Rectal smooth muscle tissue (tissue), 1 donor: ENCODE measurements at regions not wholly inside any gene's neighbourhood (a gene's known extent, or its start where the extent isn't known, plus 50 kb on each side); places are given as distances from the start of the nearest gene placed in this dataset.
"Not testable (repeated sequence)": the region's sequence is repeated elsewhere in the genome, so short reads cannot be mapped to it uniquely, and the experiment has no call there.

Source experiments
- H3K27ac ChIP-seq: one replicate; pipeline ENCODE4 v1.7.0; 2013; ENCODE audit warnings: low read depth, low read length, inconsistent platforms
- H3K27me3 ChIP-seq: one replicate; pipeline ENCODE4 v1.7.0; 2013; ENCODE audit warnings: low read length; ENCODE audit not compliant: control insufficient read depth, insufficient read depth
- H3K36me3 ChIP-seq: one replicate; pipeline ENCODE4 v1.7.0; 2013; ENCODE audit warnings: low read length; ENCODE audit not compliant: control insufficient read depth, insufficient read depth
- H3K4me1 ChIP-seq: one replicate; pipeline ENCODE4 v1.7.0; 2013; ENCODE audit warnings: low read length; ENCODE audit not compliant: control insufficient read depth, insufficient read depth
- H3K4me3 ChIP-seq: one replicate; pipeline ENCODE4 v1.7.0; 2013; ENCODE audit warnings: low read length
- H3K9ac ChIP-seq: one replicate; pipeline ENCODE4 v1.7.0; 2013; ENCODE audit warnings: low read length

DNA sequence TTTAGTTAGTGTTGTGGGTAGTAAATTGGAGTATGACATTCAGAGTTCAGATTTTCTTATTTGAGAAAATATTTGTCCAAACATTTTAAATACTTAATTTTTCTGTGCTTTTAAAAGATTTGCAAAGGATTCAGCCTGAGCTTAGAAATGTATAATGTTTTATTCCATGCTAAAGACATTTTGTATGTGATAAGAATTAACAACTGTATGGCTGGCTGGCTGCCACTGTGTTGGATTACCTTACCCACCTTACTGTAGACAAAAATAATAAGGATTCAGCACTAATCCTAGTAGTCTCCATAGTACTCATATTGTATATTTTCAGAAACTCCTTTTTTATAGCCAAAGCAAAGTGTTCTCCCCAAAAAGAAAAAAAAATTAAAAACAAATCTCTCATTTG lies 74.8 kb downstream of the TANC2 start:
- Histone ChIP-seq H3K4me1 (no peaks in the 10 kb centered on the region), H3K9ac (no peak overlapping the region), H3K4me3 (no peak overlapping the region), H3K27me3 (no peaks in the 10 kb centered on the region), H3K27ac (no peak overlapping the region), H3K36me3 (no peaks in the 10 kb centered on the region)

DNA sequence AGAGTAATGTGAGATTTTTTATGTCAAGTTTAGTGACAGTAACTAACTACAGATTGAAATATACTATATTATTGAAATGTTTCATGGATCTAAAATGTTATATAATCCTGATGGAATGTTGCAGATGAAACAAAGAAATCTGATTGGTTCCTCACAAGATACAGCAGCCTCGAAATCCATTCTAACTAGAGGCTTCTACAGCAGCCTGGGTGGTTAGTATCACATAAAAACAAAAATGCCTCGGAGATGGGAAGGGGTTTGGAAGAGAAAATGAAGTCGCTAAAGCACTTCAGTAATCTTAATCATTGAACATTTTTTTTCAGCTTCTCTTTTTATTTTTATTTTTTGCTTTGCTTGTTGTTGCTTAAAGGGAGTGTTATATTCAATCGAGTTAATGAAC lies 75.2 kb downstream of the TANC2 start:
- Histone ChIP-seq H3K4me3 (no peak overlapping the region), H3K27ac (no peak overlapping the region), H3K27me3 (no peaks in the 10 kb centered on the region), H3K9ac (no peak overlapping the region), H3K4me1 (no peaks in the 10 kb centered on the region), H3K36me3 (no peaks in the 10 kb centered on the region)

DNA sequence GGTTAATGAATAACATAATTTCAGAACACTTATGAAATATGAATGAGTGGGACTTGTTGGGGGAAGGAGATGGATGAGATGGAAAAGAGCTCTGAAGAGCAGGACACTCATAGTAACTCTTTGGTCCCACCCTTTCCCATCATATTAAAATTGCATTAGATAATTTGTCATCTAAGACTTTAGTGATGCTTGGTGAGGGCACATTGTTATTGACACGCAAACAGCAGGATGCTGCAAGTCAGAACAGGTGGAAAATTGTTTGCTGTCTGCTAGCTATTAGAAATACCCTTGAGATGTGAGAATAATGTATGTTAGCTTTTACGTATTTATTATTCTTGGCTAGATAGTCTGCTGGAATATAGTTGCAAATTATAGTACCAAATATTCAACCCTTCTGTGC lies 75.7 kb downstream of the TANC2 start:
- no peaks in the 10 kb centered on the region for H3K27me3 ChIP-seq
- no peak overlapping the region for H3K4me3 ChIP-seq
- H3K27ac ChIP-seq = no peak overlapping the region
- H3K9ac ChIP-seq = no peak overlapping the region
- H3K36me3 ChIP-seq = no peaks in the 10 kb centered on the region
- no peaks in the 10 kb centered on the region for H3K4me1 ChIP-seq

DNA sequence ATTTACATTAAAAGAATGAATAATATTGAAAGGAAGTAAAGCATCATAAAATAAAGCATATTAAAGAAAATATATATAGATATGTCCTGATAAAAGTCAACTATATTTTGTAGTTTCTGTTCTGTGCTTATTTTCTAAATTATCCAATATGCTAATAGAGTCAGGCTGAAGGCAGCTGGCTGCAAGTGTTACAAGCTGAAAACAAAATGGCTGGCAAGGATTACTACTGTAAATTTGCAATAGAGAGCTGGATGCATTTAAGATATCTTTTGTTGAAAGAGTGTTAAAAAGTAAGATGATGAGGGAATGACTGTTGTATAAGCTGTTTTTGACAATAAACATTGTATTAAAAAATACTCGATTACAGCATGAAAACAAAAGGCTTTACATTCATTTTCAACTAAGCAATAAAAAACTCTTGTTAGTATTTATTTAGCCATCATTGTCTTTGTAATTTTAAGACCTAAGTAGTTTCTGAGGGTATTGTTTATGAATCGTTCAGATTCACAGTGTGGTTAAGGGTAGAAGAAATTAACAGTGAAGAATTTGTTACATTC lies 76.3 kb downstream of the TANC2 start:
- no peak overlapping the region for H3K27ac ChIP-seq
- H3K27me3 ChIP-seq = no peaks in the 10 kb centered on the region
- no peak overlapping the region for H3K9ac ChIP-seq
- H3K4me1 ChIP-seq = no peaks in the 10 kb centered on the region
- no peak overlapping the region for H3K4me3 ChIP-seq
- no peaks in the 10 kb centered on the region for H3K36me3 ChIP-seq

DNA sequence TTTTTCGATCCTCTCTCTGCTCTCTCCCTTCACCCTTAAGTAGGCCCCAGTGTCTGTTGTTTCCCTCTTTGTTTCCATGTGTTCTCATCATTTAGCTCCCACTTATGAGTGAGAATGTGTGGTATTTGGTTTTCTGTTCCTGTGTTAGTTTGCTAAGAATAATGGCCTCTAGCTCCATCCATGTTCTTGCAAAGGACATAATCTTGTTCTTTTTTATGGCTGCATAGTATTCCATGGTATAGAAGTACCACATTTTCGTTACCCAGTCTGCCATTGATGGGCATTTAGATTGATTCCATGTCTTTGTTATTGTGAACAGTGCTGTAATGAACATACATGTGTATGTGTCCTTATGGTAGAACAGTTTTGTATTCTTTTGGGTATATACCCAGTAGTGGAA lies 91.5 kb downstream of the TANC2 start:
- H3K4me1 ChIP-seq, H3K9ac ChIP-seq, H3K27ac ChIP-seq, H3K27me3 ChIP-seq, H3K4me3 ChIP-seq, H3K36me3 ChIP-seq: not testable (repeated sequence)

DNA sequence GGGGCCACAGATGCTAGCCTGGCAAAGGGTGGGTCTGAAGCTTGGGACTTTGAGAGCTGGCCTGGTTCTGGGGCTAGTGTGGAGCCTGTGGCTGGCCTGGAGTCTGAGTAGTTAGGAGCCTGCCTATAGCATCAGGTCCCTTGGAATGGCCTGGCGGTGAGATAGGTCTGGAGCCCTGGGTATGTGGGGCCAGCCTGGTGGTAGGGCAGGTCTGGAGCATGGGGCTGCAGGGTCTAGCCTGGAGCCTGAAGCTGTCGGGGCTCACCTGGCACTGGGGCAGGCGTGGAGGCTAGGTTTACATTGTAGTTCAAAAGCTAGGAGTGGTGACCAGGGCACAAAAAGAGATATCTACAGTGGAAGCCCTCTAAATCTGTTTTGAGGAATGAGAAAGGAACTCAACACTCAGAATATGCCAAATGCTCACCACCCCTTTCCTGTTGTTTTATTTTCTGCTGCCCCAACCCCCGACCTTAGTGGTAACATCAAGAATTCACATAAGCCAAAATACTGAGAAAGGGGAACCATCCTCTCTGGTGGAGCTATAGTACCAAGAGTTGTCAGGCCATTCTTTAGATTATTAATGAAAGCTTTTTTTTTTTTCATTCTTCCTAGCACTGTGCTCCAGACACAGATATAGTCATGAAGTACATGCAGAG lies 100.3 kb downstream of the TANC2 start:
- Histone ChIP-seq H3K4me1 (no peaks in the 10 kb centered on the region), H3K4me3 (no peak overlapping the region), H3K27me3 (no peaks in the 10 kb centered on the region), H3K27ac (no peak overlapping the region), H3K9ac (no peak overlapping the region), H3K36me3 (no peaks in the 10 kb centered on the region)

DNA sequence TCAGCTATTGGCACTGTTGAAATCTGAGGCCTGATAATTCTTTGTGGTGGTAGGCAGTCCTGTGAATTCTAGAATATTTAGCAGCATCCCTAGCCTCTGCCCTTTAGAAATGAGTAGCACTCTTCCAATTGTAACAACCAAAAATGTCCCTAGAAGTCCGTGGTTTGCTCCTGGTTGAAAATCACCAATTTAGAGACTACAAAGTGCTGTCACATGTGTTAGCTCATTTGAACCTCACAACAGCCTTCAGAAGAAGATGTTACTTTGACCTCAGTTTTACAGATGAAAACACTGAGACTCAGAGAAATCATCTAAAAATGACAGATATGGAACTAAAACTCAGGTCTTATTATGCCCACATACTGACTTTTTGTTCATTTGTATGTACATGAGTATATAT lies 103.2 kb downstream of the TANC2 start:
- no peak overlapping the region for H3K9ac ChIP-seq
- no peak overlapping the region for H3K4me3 ChIP-seq
- no peak overlapping the region for H3K27ac ChIP-seq

DNA sequence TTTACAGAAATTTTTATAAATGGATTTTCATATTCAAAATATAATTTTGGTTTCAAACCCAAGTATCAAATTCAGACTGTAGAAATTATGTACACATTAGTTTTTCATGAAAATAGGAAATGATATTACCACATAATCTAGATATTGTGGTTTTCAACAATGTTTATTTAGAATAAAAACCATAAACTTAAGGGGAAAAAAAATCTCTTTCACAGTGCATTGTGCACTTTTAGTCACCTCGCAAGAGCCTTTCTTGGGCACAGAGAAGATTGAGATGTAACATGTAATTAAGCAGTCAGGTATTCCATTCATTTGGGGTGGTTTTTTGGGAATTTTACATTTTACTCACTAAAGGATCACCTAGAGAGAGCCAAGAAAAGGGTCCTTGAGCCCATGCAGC lies 104.0 kb downstream of the TANC2 start:
- H3K4me1 ChIP-seq = no peaks in the 10 kb centered on the region
- H3K27ac ChIP-seq = no peak overlapping the region
- H3K27me3 ChIP-seq = no peaks in the 10 kb centered on the region
- no peak overlapping the region for H3K9ac ChIP-seq
- H3K36me3 ChIP-seq = no peaks in the 10 kb centered on the region
- no peak overlapping the region for H3K4me3 ChIP-seq

More for the DNA sequence above, 103.2 kb downstream of the TANC2 start:
- Histone ChIP-seq H3K36me3 (no peaks in the 10 kb centered on the region), H3K27me3 (no peaks in the 10 kb centered on the region), H3K4me1 (no peaks in the 10 kb centered on the region)

DNA sequence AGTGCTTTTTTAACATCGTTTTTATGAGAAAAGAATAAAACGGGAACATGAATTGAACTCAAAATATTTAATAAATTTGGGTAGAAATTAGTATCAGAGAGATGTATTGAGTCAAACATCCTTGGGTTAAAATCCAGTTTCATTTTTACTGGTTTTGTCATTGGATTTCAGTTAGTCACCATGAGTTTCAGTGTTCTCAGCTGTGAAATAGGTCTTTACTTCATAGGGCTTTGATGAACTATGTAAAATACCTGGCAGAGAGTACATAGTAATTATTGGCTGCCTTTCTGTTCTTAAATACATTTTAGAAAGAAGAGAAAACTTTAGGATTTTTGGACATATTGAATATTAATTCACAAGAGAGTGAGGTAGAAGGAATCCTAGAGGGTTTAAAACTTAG lies 105.8 kb downstream of the TANC2 start:
- Histone ChIP-seq H3K27me3 (no peaks in the 10 kb centered on the region), H3K36me3 (no peaks in the 10 kb centered on the region), H3K4me3 (no peak overlapping the region), H3K27ac (no peak overlapping the region), H3K4me1 (no peaks in the 10 kb centered on the region), H3K9ac (no peak overlapping the region)

DNA sequence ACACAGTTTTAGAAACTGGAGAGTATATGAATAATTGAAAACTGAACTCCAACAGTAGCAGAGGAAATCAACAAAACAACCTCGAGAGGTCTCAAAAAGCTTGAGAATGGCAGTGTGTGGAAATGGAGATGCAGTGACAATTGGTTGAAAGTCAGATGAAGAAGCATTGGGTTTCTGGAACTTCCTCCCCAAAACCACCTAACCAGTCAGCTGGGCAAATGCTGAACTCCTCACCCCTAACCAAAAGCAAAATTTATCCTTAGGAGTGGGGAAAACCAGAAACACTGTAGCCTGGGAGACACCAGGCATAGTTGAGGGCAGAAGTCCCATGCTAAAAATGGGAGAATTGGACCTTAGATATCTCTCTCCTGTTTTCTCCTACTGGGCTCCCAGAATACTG lies 109.9 kb downstream of the TANC2 start:
- Histone ChIP-seq H3K9ac (no peak overlapping the region), H3K27ac (no peak overlapping the region), H3K27me3 (no peaks in the 10 kb centered on the region), H3K36me3 (no peaks in the 10 kb centered on the region), H3K4me3 (no peak overlapping the region), H3K4me1 (no peaks in the 10 kb centered on the region)

DNA sequence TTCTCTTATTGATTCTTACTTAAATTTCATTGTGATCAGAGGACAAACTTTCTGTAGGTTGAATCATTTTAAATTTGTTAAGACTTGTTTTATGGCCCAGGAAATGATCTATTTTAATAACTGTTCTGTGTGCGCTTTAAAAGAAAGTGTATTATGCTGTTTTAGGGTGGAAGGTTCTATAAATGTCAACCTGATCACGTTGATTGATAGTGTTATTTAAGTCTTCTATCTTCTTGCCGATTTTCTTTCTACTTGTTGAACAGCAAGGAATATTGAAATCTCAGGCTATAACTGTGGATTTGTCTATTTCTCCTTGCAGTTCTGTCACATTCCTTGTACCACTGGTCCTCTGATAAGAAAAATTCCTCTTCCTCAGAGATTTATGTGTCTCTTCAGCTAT lies 112.7 kb downstream of the TANC2 start:
- Histone ChIP-seq H3K36me3 (no peaks in the 10 kb centered on the region), H3K4me3 (no peak overlapping the region)

DNA sequence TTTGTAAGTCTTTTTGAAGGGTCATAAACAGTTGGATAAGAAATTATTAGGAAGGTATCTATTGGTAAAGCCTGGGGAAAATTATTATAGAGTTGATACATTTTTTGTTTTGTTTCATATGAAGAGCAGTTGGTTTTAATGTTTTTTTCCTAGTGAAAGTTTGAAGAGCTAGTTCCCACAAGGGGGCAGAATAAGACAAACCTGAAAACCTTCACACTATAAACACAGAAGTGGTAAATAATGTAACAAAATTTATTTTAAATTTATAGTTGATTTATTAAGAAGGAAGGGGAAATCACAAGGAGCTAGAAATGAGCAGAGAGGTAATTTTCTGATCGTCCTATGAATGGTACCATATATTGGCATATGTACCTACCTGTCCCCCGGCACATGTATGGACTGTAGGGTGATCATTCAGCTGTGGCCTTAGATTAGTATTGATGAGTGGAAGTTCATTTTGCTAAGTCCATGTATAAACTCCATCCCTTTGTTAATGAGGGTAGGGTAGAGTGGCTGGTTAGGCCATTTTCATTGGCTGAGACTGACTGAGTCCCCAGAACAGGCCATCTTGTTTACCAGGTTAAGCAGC lies 116.3 kb downstream of the TANC2 start:
- no peaks in the 10 kb centered on the region for H3K36me3 ChIP-seq
- no peaks in the 10 kb centered on the region for H3K27me3 ChIP-seq
- no peaks in the 10 kb centered on the region for H3K4me1 ChIP-seq
- no peak overlapping the region for H3K9ac ChIP-seq
- H3K27ac ChIP-seq = no peak overlapping the region
- H3K4me3 ChIP-seq = no peak overlapping the region

More for the DNA sequence above, 112.7 kb downstream of the TANC2 start:
- no peaks in the 10 kb centered on the region for H3K27me3 ChIP-seq
- H3K9ac ChIP-seq = no peak overlapping the region
- H3K4me1 ChIP-seq = no peaks in the 10 kb centered on the region
- H3K27ac ChIP-seq = no peak overlapping the region

DNA sequence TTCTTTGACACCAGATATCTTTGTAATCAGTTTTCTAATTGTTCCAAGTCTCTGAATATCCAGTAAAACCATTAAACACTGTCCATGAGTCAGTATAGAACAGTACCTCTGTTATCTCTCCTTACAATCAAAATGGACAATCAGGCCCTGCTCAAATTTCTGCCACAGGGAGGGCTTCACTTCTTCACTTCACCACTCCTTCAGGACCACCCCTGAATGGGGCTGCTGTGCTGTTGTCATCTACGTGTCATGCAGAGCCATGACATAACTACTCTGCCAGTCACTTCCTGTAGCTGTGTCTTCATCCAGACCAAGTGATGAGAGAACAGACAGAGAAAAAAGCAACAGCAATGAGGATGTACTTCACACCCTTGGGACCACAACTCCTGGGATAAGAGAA lies 116.9 kb downstream of the TANC2 start:
- Histone ChIP-seq H3K36me3 (no peaks in the 10 kb centered on the region), H3K4me3 (no peak overlapping the region), H3K27me3 (no peaks in the 10 kb centered on the region), H3K9ac (no peak overlapping the region), H3K4me1 (no peaks in the 10 kb centered on the region), H3K27ac (no peak overlapping the region)
